ENCODE measurements at regions not wholly inside any gene's neighbourhood (a gene's known extent, or its start where the extent isn't known, plus 50 kb on each side); places are given as distances from the start of the nearest gene placed in this dataset.

DNA sequence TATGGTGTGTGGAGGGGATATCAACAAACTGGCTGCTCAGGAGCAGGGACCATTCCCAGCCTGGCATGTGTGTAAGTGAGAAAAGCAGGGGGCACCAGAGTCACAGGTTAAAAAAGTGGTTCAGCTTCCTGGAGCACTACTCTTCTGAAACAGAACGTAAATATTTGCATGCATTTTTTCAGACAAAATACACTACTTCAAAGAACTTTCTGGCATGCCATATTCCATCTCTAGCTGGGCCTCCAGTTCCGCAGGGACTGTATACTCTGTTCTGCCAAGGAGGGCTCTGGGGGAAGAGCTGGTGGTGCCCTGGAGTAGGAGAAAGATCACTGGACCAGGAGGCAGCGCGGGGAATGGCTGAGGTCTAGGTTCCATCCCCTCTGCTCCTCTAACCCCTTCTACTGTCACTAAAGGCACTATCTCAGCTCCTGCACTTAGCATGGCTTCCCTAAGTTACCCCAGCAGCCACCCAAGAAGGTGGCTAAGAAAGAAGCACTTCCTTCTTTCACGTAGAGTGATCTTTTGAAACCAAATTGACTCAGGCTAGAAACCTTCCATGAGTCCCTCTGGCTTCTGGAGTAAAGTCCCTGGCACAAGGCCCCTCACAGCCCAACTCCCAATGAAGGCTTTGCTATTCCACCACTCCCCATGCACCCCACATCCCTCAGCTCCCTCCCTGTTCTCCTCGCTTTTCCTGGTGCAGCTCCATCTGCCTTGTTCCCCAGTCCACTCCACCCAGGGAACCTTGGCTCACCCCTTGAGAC lies 57.6 kb upstream of the CABLES1 start:
- DNase-seq: no peak

DNA sequence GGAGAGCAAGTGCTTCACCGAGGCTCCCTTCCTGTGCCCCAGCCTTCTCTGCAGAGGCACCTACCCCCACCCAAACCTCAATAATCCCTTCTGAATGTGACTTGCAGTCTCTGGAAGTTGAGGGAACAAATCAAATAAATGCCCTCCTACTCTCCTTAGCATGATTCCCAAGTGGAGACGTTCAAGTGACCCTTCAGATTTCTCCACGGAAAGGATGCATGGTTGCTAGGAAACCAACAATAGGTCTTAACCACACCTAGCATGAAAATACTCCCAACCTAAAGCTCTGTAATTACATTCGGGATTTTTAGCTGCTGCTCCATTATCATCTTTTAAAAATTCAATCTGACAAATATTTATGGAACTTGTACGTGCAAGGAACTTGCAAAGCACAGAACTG lies 50.2 kb upstream of the CABLES1 start:
- peak; percentile 46 for DNase-seq
